ENCODE measurements at regions not wholly inside any gene's neighbourhood (a gene's known extent, or its start where the extent isn't known, plus 50 kb on each side); places are given as distances from the start of the nearest gene placed in this dataset.

GRCh38 chr1:222912730-222913129 is 97.9 kb downstream of the DISP1 start:
- DNase-seq, result no peak

- DNase-seq, result no peak
Observed at GRCh38 chr1:222914861-222915632, 100.2 kb downstream of the DISP1 start.

- no peak for DNase-seq
Observed at GRCh38 chr1:222916100-222916499, 101.3 kb downstream of the DISP1 start.

GRCh38 chr1:222918801-222919477 is 104.1 kb downstream of the DISP1 start:
- DNase-seq, result no peak

GRCh38 chr1:222919478-222919865 is 104.6 kb downstream of the DISP1 start:
- no peak for DNase-seq

GRCh38 chr1:222920169-222920568 is 105.3 kb downstream of the DISP1 start:
- no peak for DNase-seq

GRCh38 chr1:222921945-222922344 is 107.1 kb downstream of the DISP1 start:
- DNase-seq, result no peak

- DNase-seq, result no peak
Observed at GRCh38 chr1:222923506-222923905, 108.7 kb downstream of the DISP1 start.

GRCh38 chr1:222924136-222924706 is 109.4 kb downstream of the DISP1 start:
- no peak for DNase-seq

GRCh38 chr1:222926566-222926965 is 111.7 kb downstream of the DISP1 start:
- peak; percentile 5 to 9 for DNase-seq

GRCh38 chr1:222927031-222927430 is 112.2 kb downstream of the DISP1 start:
- DNase-seq, result no peak

GRCh38 chr1:222928212-222928611 is 113.4 kb downstream of the DISP1 start:
- peak in 1 of 2 experiments; percentile 70 for DNase-seq

- no peak for DNase-seq
Observed at GRCh38 chr1:222930070-222930469, 115.2 kb downstream of the DISP1 start.

GRCh38 chr1:222931023-222931422 is 116.2 kb downstream of the DISP1 start:
- DNase-seq, result no peak

- no peak for DNase-seq
Observed at GRCh38 chr1:222933273-222933672, 118.4 kb downstream of the DISP1 start.

- no peak for DNase-seq
Observed at GRCh38 chr1:222935239-222935900, 120.5 kb downstream of the DISP1 start.

GRCh38 chr1:222936042-222936441 is 121.2 kb downstream of the DISP1 start:
- no peak for DNase-seq

GRCh38 chr1:222938986-222939385 is 124.1 kb downstream of the DISP1 start:
- no peak for DNase-seq

- DNase-seq, result no peak
Observed at GRCh38 chr1:222940095-222940494, 125.3 kb downstream of the DISP1 start.

- no peak for DNase-seq
Observed at GRCh38 chr1:222940906-222941305, 126.1 kb downstream of the DISP1 start.

- DNase-seq, result no peak
Observed at GRCh38 chr1:222941425-222941824, 126.6 kb downstream of the DISP1 start.

- DNase-seq, result no peak
Observed at GRCh38 chr1:222946436-222946835, 131.6 kb downstream of the DISP1 start.

- DNase-seq, result no peak
Observed at GRCh38 chr1:222948079-222948478, 133.2 kb downstream of the DISP1 start.

GRCh38 chr1:222950892-222951291 is 136.1 kb downstream of the DISP1 start:
- DNase-seq, result no peak
